ENCODE measurements at regions not wholly inside any gene's neighbourhood (a gene's known extent, or its start where the extent isn't known, plus 50 kb on each side); places are given as distances from the start of the nearest gene placed in this dataset.

DNA sequence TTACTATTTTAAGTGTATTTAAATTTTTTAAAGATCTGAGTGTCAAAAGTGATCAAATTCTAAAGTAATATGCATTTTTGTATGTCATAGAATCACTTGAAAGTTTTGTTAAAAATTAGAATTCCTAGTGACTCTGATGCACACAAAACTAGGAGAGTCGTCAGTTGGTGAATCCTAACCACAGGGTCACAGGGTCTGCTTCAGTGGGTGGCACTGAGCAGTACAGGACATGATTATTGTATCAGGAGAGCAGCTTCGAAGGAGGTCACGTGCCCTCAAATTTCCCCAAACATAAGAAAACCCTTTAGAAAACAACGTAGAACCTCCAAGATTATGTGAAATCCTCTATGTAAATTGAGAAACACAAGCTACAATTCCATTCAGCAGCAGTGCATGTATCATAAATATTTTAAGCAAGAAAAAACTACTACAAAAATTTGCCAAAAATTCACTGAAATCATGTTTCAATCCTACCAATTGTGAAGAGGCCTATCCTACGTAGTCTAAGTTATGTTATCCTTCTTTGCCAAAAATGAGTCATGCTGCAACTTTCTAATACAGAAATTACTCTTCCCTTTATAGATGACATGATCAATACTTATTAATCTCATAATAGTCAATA, 323.6 kb downstream of the AASDHPPT start:
- no peak for TF ChIP-seq EP300 (IDR thresholded peaks at IDR 0.05; ENCODE audit: low read depth in 2 of 2, low read length in 2 of 2)
- no peak for TF ChIP-seq EP300 (CRISPR knock-in tag; IDR thresholded peaks at IDR 0.05; ENCODE audit: borderline replicate concordance)
- TF ChIP-seq, protein P1, sequence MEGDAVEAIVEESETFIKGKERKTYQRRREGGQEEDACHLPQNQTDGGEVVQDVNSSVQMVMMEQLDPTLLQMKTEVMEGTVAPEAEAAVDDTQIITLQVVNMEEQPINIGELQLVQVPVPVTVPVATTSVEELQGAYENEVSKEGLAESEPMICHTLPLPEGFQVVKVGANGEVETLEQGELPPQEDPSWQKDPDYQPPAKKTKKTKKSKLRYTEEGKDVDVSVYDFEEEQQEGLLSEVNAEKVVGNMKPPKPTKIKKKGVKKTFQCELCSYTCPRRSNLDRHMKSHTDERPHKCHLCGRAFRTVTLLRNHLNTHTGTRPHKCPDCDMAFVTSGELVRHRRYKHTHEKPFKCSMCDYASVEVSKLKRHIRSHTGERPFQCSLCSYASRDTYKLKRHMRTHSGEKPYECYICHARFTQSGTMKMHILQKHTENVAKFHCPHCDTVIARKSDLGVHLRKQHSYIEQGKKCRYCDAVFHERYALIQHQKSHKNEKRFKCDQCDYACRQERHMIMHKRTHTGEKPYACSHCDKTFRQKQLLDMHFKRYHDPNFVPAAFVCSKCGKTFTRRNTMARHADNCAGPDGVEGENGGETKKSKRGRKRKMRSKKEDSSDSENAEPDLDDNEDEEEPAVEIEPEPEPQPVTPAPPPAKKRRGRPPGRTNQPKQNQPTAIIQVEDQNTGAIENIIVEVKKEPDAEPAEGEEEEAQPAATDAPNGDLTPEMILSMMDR (CRISPR knock-in tag; IDR thresholded peaks at IDR 0.05): no peak
- TF ChIP-seq POLR2AphosphoS5 (IDR thresholded peaks at IDR 0.05; ENCODE audit: low read depth, low read length): no peak
- TF ChIP-seq MAFG (CRISPR knock-in tag; IDR thresholded peaks at IDR 0.05): no peak
- no peak for TF ChIP-seq HNF4G (IDR thresholded peaks at IDR 0.05; ENCODE audit: borderline replicate concordance, low read depth, low read length)
- no peak for TF ChIP-seq HNF4G (CRISPR knock-in tag; IDR thresholded peaks at IDR 0.05; ENCODE audit: borderline replicate concordance, low read depth)
- no peak for TF ChIP-seq CBFB (CRISPR knock-in tag; IDR thresholded peaks at IDR 0.05)
